Neural progenitor cell (in vitro differentiated cells): ENCODE measurements at regions not wholly inside any gene's neighbourhood (a gene's known extent, or its start where the extent isn't known, plus 50 kb on each side); places are given as distances from the start of the nearest gene placed in this dataset.

Experiments used
- DNase-seq: peaks from one replicate; pipeline ENCODE4 v3.0.0-alpha.2; 2016; ENCODE audit warnings: low spot score
- H2AFZ ChIP-seq: fragments of 200-600 bp; sonication (generic); replicated peaks from 2 replicates; pipeline ENCODE4 v1.6.1; 2016; ENCODE audit warnings: antibody characterized with exemption
- H3F3A ChIP-seq: fragments of 200-600 bp; sonication (generic); 2 replicates; pipeline ENCODE4 v1.6.1; 2016; ENCODE audit warnings: antibody characterized with exemption, low read depth
- H3K27ac ChIP-seq: fragments of 200-600 bp; sonication (generic); 2 replicates; pipeline ENCODE4 v1.5.1; 2016; ENCODE audit warnings: mild to moderate bottlenecking
- H3K27me3 ChIP-seq: fragments of 200-600 bp; sonication (generic); 2 replicates; pipeline ENCODE4 v1.6.1; 2016; ENCODE audit warnings: mild to moderate bottlenecking, moderate library complexity
- H3K36me3 ChIP-seq: fragments of 200-600 bp; sonication (generic); 2 replicates; pipeline ENCODE4 v1.5.1; 2016
- H3K4me1 ChIP-seq: fragments of 200-600 bp; sonication (generic); 2 replicates; pipeline ENCODE4 v1.6.1; 2016; ENCODE audit warnings: mixed run types
- H3K4me2 ChIP-seq: fragments of 200-600 bp; sonication (generic); 2 replicates; pipeline ENCODE4 v1.6.1; 2016
- H3K4me3 ChIP-seq: fragments of 200-600 bp; sonication (generic); 2 replicates; pipeline ENCODE4 v1.5.1; 2016
- H3K79me2 ChIP-seq: fragments of 200-600 bp; sonication (generic); 2 replicates; pipeline ENCODE4 v1.6.1; 2016; ENCODE audit warnings: low read depth
- H3K9ac ChIP-seq: fragments of 200-600 bp; sonication (generic); 2 replicates; pipeline ENCODE4 v1.6.1; 2016
- H3K9me3 ChIP-seq: fragments of 200-600 bp; sonication (generic); 2 replicates; pipeline ENCODE4 v1.5.1; 2016; ENCODE audit warnings: low read depth
- H4K20me1 ChIP-seq: fragments of 200-600 bp; sonication (generic); 2 replicates; pipeline ENCODE4 v1.6.1; 2016; ENCODE audit warnings: low read depth
- H3K27ac Mint-ChIP-seq: 3 replicates; pipeline ENCODE4 v1.8.0; 2021; ENCODE audit warnings: mixed read lengths
- H3K27me3 Mint-ChIP-seq: 2 replicates; pipeline ENCODE4 v1.8.0; 2022; ENCODE audit warnings: low read depth, mild to moderate bottlenecking, inconsistent platforms, moderate library complexity, mixed read lengths; ENCODE audit not compliant: insufficient read depth
- H3K36me3 Mint-ChIP-seq: 3 replicates; pipeline ENCODE4 v1.8.0; 2021; ENCODE audit warnings: mixed read lengths
- H3K4me1 Mint-ChIP-seq: 3 replicates; pipeline ENCODE4 v1.8.0; 2021; ENCODE audit warnings: mixed read lengths
- H3K4me3 Mint-ChIP-seq: 3 replicates; pipeline ENCODE4 v1.8.0; 2021; ENCODE audit warnings: mild to moderate bottlenecking, moderate library complexity, mixed read lengths
- H3K9me3 Mint-ChIP-seq: 3 replicates; pipeline ENCODE4 v1.8.0; 2020; ENCODE audit warnings: mixed read lengths
- CTCF ChIP-seq: fragments of 200-600 bp; sonication (generic); IDR thresholded peaks from 2 replicates; pipeline ENCODE4 v1.5.1; 2017; ENCODE audit warnings: antibody characterized with exemption, mild to moderate bottlenecking
- EZH2 ChIP-seq: fragments of 200-600 bp; sonication (generic); IDR thresholded peaks from 2 replicates; pipeline ENCODE4 v1.6.1; 2017; ENCODE audit warnings: antibody characterized with exemption, mild to moderate bottlenecking, moderate library complexity
- EZH2phosphoT487 ChIP-seq: fragments of 200-600 bp; sonication (generic); IDR thresholded peaks from 2 replicates; pipeline ENCODE4 v1.6.1; 2017; ENCODE audit warnings: antibody characterized with exemption

GRCh38 chr7:7114575-7115291, 67.6 kb upstream of the C1GALT1 start:
- no peaks in the 10 kb centered on the region for H3K27me3 ChIP-seq
- H3K4me2 ChIP-seq: no peak overlapping the region
- H3K79me2 ChIP-seq: no peaks in the 10 kb centered on the region
- no peak overlapping the region for H3K9ac ChIP-seq
- H2AFZ ChIP-seq: no peak overlapping the region
- H3K27ac Mint-ChIP-seq: no peak overlapping the region
- H3K27me3 Mint-ChIP-seq: peaks cover 2% of the 10 kb centered on the region
- DNase-seq: no peak
- peaks cover 2% of the 10 kb centered on the region for H3K4me1 Mint-ChIP-seq
- no peak overlapping the region for H3K4me3 ChIP-seq
- H3K36me3 ChIP-seq: no peaks in the 10 kb centered on the region
- H3K27ac ChIP-seq: no peak overlapping the region
- TF ChIP-seq CTCF (no peak), EZH2 (no peak)
- H3K9me3 Mint-ChIP-seq: peaks cover 5% of the 10 kb centered on the region
- H3K4me3 Mint-ChIP-seq: no peak overlapping the region
- no peaks in the 10 kb centered on the region for H4K20me1 ChIP-seq
- no peaks in the 10 kb centered on the region for H3K9me3 ChIP-seq
- H3K36me3 Mint-ChIP-seq: no peaks in the 10 kb centered on the region
- no peaks in the 10 kb centered on the region for H3K4me1 ChIP-seq
- H3F3A ChIP-seq: no peaks in the 10 kb centered on the region

GRCh38 chr7:7117935-7118586, 64.3 kb upstream of the C1GALT1 start:
- H3K9me3 ChIP-seq: no peaks in the 10 kb centered on the region
- no peaks in the 10 kb centered on the region for H3K36me3 ChIP-seq
- no peaks in the 10 kb centered on the region for H4K20me1 ChIP-seq
- no peaks in the 10 kb centered on the region for H3K27me3 ChIP-seq
- TF ChIP-seq EZH2phosphoT487 (no peak), CTCF (no peak), EZH2 (no peak)
- Mint-ChIP-seq H3K27ac (no peak overlapping the region), H3K27me3 (no peaks in the 10 kb centered on the region), H3K9me3 (no peaks in the 10 kb centered on the region), H3K4me1 (peaks cover 2% of the 10 kb centered on the region), H3K4me3 (no peak overlapping the region), H3K36me3 (no peaks in the 10 kb centered on the region)
- H3F3A ChIP-seq: no peaks in the 10 kb centered on the region
- no peak overlapping the region for H3K27ac ChIP-seq
- H3K79me2 ChIP-seq: no peaks in the 10 kb centered on the region
- H3K9ac ChIP-seq: no peak overlapping the region
- H2AFZ ChIP-seq: peak overlapping the region; percentile 68
- no peak for DNase-seq
- no peak overlapping the region for H3K4me3 ChIP-seq
- H3K4me2 ChIP-seq: no peak overlapping the region
- no peaks in the 10 kb centered on the region for H3K4me1 ChIP-seq

GRCh38 chr7:7118822-7119221, 63.5 kb upstream of the C1GALT1 start:
- Mint-ChIP-seq H3K4me3 (no peak overlapping the region), H3K27ac (no peak overlapping the region), H3K27me3 (no peaks in the 10 kb centered on the region), H3K4me1 (peaks cover 2% of the 10 kb centered on the region), H3K9me3 (no peaks in the 10 kb centered on the region), H3K36me3 (no peaks in the 10 kb centered on the region)
- H3K9me3 ChIP-seq: no peaks in the 10 kb centered on the region
- no peaks in the 10 kb centered on the region for H3K79me2 ChIP-seq
- H3K4me2 ChIP-seq: no peak overlapping the region
- H3K4me1 ChIP-seq: no peaks in the 10 kb centered on the region
- H2AFZ ChIP-seq: no peak overlapping the region
- no peaks in the 10 kb centered on the region for H3F3A ChIP-seq
- no peak for DNase-seq
- no peaks in the 10 kb centered on the region for H3K36me3 ChIP-seq
- no peak overlapping the region for H3K9ac ChIP-seq
- H3K4me3 ChIP-seq: no peak overlapping the region
- TF ChIP-seq CTCF (no peak), EZH2phosphoT487 (no peak), EZH2 (no peak)
- H3K27ac ChIP-seq: no peak overlapping the region
- no peaks in the 10 kb centered on the region for H4K20me1 ChIP-seq
- H3K27me3 ChIP-seq: no peaks in the 10 kb centered on the region
